Epithelial cell of proximal tubule (primary cell): ENCODE measurements at regions not wholly inside any gene's neighbourhood (a gene's known extent, or its start where the extent isn't known, plus 50 kb on each side); places are given as distances from the start of the nearest gene placed in this dataset.
A peak's percentile ranks its signal among the peaks of the same experiment; 100 is the strongest.

Experiments
- DNase-seq: peaks from one replicate; pipeline ENCODE4 v3.0.0-alpha.2; 2011; ENCODE audit warnings: low read depth
- H3K4me3 ChIP-seq: 2 replicates; pipeline ENCODE4 v1.5.1; 2011; ENCODE audit warnings: low read depth, mild to moderate bottlenecking, low read length
- CTCF ChIP-seq: conservative IDR thresholded peaks from 2 replicates; pipeline ENCODE4 v1.5.1; 2012; ENCODE audit warnings: low read depth, mild to moderate bottlenecking, low read length

- TF ChIP-seq CTCF = no peak
- no peak for DNase-seq
- no peak overlapping the region for H3K4me3 ChIP-seq
These were observed 1339.7 kb upstream of the CDH6 start for GRCh38 chr5:29853711-29854220.

- H3K4me3 ChIP-seq = no peak overlapping the region
- no peak for DNase-seq
- TF ChIP-seq CTCF = no peak
These were observed 1341.2 kb upstream of the CDH6 start for GRCh38 chr5:29852329-29852728.

GRCh38 chr5:29845206-29845605 is 1348.3 kb upstream of the CDH6 start:
- no peak overlapping the region for H3K4me3 ChIP-seq
- no peak for DNase-seq
- no peak for TF ChIP-seq CTCF

- H3K4me3 ChIP-seq = no peak overlapping the region
- DNase-seq = no peak
- TF ChIP-seq CTCF = no peak
These were observed 1360.1 kb upstream of the CDH6 start for GRCh38 chr5:29833394-29833793.

- TF ChIP-seq CTCF = no peak
These were observed 1371.0 kb upstream of the CDH6 start for GRCh38 chr5:29822521-29822920.

GRCh38 chr5:29811914-29812679 is 1381.4 kb upstream of the CDH6 start:
- no peak for DNase-seq
- peak; percentile 3 for TF ChIP-seq CTCF
- H3K4me3 ChIP-seq = no peak overlapping the region

More at GRCh38 chr5:29822521-29822920, 1371.0 kb upstream of the CDH6 start:
- no peak for DNase-seq
- no peak overlapping the region for H3K4me3 ChIP-seq

- H3K4me3 ChIP-seq = no peak overlapping the region
- DNase-seq = no peak
- no peak for TF ChIP-seq CTCF
These were observed 1387.7 kb upstream of the CDH6 start for GRCh38 chr5:29805804-29806203.
